HG02885 (cell line): ENCODE measurements at regions not wholly inside any gene's neighbourhood (a gene's known extent, or its start where the extent isn't known, plus 50 kb on each side); places are given as distances from the start of the nearest gene placed in this dataset.
"Not testable (repeated sequence)": the region's sequence is repeated elsewhere in the genome, so short reads cannot be mapped to it uniquely, and the experiment has no call there.

Source experiments
- ATAC-seq: cut with Tn5 transposase; IDR thresholded peaks from one replicate; pipeline ENCODE4 v1.9.1; 2021; ENCODE audit warnings: mild to moderate bottlenecking; ENCODE audit not compliant: unreplicated experiment, poor library complexity

- no peak for ATAC-seq
Observed at GRCh38 chr2:81513328-81513727, 1208.8 kb upstream of the LRRTM1 start.

DNA sequence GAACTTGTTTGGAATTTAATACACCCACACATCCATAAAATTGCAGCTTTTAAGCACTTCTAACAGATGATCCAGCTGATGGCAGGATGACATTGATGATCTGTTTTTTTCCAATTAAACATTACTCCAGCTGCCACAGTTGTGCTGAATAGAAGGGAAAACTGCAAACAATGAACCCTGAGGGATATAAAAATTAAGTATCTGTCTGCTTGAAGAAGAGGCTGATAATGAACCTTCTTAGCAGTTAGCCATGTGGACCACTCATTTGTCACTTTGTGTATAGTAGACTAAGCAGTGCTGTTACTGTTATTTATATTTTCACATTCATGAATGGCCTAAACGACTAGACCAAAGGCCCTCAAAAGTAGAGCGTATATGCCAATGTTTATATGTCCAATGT is 1201.0 kb upstream of the LRRTM1 start:
- ATAC-seq, result no peak

DNA sequence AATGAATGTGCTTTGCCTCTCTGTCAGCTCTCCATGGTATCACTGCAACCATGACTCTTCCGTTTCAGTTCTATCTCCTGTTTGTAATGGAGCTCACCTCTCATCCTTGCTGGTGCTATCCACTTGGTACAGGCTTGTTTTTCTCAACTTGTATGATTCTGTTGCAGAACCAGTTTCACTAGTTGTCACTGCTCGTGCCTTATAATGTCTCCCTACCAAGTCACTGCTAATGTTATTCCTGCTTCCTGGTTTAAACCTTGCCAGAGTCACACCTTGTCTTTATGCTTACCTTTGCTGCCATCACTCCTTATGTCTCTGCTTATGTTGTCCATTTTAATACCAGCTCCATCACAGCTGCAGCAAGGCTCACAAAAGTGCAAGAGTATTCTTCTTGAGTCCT is 1191.0 kb upstream of the LRRTM1 start:
- no peak for ATAC-seq

GRCh38 chr2:81483254-81483653 is 1178.7 kb upstream of the LRRTM1 start:
- no peak for ATAC-seq

- no peak for ATAC-seq
Observed at GRCh38 chr2:81481994-81482368, 1177.4 kb upstream of the LRRTM1 start.

DNA sequence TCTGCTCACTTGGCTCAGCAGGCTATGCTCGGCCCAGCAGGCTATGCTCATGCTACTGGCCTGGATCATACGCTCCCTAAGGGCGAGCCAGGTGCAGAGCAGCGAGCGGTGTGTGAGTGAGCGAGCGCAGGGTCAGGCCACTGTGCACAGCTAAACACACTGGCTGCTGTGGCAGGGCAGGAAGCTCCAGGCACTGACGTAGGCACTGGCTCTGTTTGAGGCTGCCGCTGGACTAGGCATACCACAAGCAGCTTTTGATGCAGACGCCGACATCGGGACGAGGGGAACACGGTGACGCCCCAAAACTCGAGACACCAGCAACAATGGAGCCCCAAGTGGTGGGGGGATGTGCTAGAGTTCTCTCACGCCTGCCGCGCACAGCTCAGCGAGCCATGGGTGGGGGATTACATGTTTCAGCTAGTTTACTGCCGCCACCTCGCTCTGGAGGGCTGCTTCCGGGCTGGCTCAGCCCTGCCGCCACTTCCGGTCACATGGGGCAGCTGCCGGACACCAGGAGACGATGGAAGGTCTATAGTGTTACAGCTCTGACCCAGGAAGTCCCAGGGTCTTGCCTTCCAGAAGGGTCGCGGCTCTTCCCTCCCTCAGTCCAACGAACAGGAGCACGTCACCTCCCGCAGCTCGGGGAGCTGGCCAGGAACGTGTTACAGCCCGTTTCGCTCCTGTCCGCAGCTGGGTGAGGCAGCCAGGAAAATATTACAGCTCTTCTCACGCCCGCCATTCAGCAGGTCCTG is 1176.9 kb upstream of the LRRTM1 start:
- ATAC-seq, result no peak

GRCh38 chr2:81467096-81467495 is 1162.5 kb upstream of the LRRTM1 start:
- no peak for ATAC-seq

DNA sequence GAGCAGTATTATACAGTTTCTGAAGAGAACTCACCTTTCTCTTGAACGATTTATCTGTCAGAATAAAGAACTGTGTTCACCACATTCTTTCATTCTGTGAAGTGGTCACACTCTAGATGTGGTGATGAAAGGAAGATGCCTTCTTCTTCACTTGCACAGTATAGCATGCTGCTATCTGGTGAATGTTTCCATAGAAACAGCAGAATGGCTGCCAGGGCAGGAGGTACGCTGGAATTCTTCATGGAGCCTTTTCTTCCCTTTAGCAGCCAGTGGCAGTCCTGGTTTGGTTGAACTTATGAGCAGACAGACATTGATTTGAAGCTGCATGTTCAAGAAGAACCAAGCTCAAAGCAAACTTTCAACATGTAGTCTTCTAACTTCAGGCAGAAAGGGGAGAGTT is 1157.9 kb upstream of the LRRTM1 start:
- no peak for ATAC-seq

- ATAC-seq, result no peak
Observed at GRCh38 chr2:81445176-81445575, 1140.6 kb upstream of the LRRTM1 start.

- ATAC-seq, result no peak
Observed at GRCh38 chr2:81437456-81438000, 1133.0 kb upstream of the LRRTM1 start.

DNA sequence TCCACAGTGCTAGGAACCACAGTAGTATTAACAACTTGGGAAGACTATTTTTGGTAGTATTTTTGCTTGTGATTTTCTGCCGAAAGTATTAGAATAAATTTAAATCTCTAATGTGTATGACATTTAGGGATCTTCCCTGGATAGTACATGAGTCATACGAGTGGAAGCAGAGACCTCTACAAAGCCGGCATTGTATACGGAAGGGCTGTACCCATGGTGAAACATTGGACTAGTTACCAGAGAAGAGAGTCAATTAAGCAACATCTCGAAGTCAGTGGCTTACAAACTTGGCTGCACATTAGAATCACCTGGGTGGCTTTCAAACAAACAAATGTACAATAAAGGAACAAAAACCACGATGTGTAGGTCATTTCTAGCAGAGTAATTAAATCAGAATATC is 1131.7 kb upstream of the LRRTM1 start:
- no peak for ATAC-seq

- ATAC-seq, result no peak
Observed at GRCh38 chr2:81412681-81413080, 1108.1 kb upstream of the LRRTM1 start.

GRCh38 chr2:81403508-81403907 is 1099.0 kb upstream of the LRRTM1 start:
- no peak for ATAC-seq

DNA sequence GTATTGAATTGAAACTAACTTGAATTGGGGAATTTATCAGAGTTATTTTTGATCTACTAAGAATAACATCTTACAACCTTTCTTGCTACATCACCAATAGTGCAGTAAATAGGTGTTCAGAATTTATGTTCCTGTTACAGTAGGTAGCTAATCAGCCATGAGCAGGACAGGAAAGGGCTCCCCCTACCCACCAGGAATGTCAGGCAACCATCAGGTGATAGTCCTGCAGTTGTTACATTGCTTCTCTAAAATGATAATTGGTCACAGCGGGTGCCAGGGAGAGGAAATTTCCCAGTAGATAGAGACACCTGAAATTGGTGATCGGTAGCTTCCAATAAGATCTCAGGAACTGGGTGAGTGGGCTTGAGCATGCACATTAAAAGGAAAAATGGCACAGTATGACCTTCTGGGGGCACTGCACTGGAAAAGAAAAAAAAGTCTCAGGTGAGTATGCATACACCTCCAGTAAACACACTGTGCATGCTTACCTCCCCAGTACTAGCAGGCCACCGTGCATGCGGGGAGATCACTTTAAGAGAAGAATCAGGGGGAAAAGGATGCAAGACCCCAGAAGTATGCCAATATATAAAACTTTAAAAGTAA is 1092.0 kb upstream of the LRRTM1 start:
- no peak for ATAC-seq

GRCh38 chr2:81395746-81396145 is 1091.2 kb upstream of the LRRTM1 start:
- no peak for ATAC-seq

DNA sequence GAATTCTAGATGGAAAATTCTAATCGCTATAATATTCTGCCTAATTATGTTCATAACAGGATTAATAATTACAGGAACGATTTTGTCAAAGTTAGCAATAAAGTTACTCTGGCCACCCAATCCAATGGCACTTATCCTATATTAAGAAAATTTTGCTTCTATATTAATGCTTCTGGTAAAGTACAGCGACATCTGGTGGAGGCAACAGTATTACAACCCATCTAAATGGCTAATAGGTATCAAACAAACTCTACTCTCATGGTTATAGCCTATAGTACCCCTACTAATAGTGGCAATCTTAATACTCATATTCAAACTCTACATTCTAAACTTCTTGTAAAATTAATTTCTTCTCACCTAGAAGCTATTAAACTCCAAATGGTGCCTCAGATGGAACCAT is 1084.7 kb upstream of the LRRTM1 start:
- ATAC-seq, result no peak

DNA sequence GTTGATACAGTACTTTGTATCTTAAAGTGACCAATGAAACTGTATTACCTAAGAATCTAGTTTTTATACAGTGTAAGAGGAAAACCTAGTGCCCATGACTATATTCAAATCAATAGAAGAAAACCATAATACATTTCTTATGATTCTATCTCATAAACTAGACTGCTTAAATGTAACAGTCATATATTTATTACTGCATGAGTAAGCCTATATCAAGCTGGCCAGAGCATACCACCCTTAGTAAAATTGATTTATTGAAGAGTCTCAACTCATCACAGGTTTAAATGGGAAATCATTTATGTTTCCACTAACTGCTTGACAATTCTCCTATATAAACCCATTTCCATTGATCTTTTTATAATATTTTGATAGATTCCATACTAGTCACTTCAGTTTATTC is 1059.2 kb upstream of the LRRTM1 start:
- ATAC-seq, result no peak

GRCh38 chr2:81362468-81362867 is 1057.9 kb upstream of the LRRTM1 start:
- ATAC-seq, result not testable (repeated sequence)

DNA sequence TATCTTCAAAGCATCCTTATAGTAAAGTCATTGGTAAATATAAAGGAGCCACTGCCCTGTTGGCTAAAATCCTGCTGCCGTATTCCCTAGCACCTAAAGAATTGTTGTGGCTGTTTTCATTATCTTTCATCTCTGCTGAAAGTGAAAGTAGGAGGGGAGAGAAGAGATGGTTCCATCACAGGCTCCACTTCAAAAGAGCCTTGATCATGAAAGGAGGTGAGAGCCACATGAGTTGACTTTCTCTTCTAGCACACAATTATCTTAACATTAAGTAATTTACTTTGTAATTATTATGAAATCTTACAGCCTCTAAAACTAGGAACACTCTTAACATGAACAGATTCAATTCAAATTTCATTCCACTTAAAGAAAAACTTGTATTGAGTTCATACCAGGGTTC is 1050.9 kb upstream of the LRRTM1 start:
- no peak for ATAC-seq

DNA sequence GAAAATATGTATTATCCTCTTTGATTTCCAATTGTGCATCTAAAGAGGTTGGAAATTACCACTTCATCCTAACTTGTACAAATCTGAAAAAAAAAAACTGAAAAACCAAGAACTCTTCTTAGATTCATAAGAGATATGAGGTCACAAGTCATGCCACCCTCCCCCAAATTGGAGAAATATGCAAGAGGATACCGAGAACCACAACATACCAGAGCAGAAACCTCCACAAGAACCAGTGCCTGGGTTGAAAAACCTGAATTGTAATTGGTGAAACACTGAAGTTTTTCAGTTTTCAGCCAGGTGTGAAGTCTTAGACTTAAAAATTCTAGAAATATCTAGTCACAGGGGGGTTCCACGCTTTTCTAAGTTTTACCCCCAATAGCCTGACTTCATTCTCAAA is 1029.5 kb upstream of the LRRTM1 start:
- ATAC-seq, result no peak

GRCh38 chr2:81328968-81329367 is 1024.4 kb upstream of the LRRTM1 start:
- no peak for ATAC-seq

DNA sequence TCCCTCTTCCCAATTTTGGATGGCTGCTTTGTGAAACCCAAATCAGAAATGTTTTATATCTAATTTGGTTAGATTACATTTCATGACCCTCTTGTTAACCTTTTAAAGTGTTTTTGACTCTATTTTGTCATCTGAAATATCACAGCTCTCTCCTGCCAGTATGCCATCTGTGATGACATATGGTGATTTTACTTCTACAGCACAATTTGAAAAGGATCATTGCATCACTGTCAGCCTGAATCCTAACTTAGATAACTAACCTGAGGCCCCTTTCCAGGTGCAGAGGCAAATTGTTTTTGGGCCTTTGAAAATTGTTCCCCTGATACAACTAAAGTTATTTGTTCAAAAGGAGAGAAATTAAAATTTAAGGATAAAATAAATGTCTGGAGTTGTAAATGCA is 1023.4 kb upstream of the LRRTM1 start:
- no peak for ATAC-seq
